ENCODE measurements at regions not wholly inside any gene's neighbourhood (a gene's known extent, or its start where the extent isn't known, plus 50 kb on each side); places are given as distances from the start of the nearest gene placed in this dataset.

DNA sequence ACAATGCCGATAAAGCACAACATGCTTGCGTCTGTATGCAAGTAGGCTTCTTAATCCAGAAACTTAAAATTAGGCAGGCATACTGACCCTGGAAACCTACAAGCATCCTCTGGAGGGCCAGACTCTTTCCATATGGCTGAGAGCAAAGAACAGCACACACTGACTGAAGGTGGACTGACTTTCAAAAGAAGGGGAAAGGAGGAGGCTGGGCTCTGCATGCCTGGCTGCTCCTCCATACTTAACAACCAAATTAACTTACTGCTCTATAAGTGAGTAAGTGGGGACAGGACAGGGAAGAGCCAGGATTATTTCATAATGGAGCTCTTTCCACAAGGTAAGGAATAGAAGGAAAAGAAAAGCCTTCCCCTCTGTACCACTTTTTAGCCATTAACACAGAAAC, 55.9 kb upstream of the ATP8A1 start:
- Histone ChIP-seq H3K4me1 (peaks cover 0 to 17% (median 3%) of the 10 kb centered on the region in 6 donors), H3K27ac (no peak overlapping the region), H3K36me3 (no peaks in the 10 kb centered on the region), H3K27me3 (replicated peaks in 1 of 7) (no peaks in the 10 kb centered on the region), H3K9me3 (no peaks in the 10 kb centered on the region), H3K4me3 (no peak overlapping the region)
- 46 to 98% (median 88%) methylated on average over 2 of the region's 2 CpGs for WGBS, 5 donors
- intact Hi-C loops (cut with DNase I; ENCODE audit: low total_unique reads): no loop called here
- TF ChIP-seq POLR2AphosphoS5 (IDR thresholded peaks at IDR 0.05): no peak
- TF ChIP-seq POLR2A (IDR thresholded peaks at IDR 0.05): no peak
- TF ChIP-seq, protein P1, sequence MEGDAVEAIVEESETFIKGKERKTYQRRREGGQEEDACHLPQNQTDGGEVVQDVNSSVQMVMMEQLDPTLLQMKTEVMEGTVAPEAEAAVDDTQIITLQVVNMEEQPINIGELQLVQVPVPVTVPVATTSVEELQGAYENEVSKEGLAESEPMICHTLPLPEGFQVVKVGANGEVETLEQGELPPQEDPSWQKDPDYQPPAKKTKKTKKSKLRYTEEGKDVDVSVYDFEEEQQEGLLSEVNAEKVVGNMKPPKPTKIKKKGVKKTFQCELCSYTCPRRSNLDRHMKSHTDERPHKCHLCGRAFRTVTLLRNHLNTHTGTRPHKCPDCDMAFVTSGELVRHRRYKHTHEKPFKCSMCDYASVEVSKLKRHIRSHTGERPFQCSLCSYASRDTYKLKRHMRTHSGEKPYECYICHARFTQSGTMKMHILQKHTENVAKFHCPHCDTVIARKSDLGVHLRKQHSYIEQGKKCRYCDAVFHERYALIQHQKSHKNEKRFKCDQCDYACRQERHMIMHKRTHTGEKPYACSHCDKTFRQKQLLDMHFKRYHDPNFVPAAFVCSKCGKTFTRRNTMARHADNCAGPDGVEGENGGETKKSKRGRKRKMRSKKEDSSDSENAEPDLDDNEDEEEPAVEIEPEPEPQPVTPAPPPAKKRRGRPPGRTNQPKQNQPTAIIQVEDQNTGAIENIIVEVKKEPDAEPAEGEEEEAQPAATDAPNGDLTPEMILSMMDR (IDR thresholded peaks at IDR 0.05 in 8 of 11, conservative IDR thresholded peaks at IDR 0.05 in 3 of 11): no peak
- DNase-seq: no peak

DNA sequence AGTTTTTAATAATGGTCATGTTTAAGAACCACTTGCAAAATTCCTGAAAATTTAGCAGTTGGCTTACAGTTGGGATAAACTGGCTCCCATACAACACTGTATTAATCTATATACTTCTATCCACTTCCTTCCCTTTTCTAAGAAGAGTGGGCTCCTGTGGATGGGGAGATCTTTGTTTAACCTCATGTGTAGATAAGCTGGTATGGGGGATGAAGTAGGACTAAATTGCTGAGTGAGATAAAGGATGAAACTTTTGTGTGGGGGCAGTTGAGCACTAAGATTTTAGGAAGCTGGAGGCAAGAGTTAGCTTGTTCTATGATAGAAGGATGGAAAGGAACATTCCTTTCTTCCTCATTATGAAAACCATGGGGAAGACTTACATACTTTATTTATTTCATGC, 54.6 kb upstream of the ATP8A1 start:
- H3K9me3 ChIP-seq: no peaks in the 10 kb centered on the region
- peaks cover 0 to 6% (median 0%) of the 10 kb centered on the region in 6 donors for H3K4me1 ChIP-seq
- DNase-seq: no peak
- intact Hi-C loops (cut with DNase I; ENCODE audit: low total_unique reads): no loop called here
- TF ChIP-seq, protein P1 (IDR thresholded peaks at IDR 0.05 in 8 of 11, conservative IDR thresholded peaks at IDR 0.05 in 3 of 11): no peak
- TF ChIP-seq POLR2AphosphoS5 (IDR thresholded peaks at IDR 0.05): no peak
- TF ChIP-seq POLR2A (IDR thresholded peaks at IDR 0.05): no peak
- no peak overlapping the region for H3K27ac ChIP-seq
- H3K36me3 ChIP-seq: no peaks in the 10 kb centered on the region
- H3K27me3 ChIP-seq (replicated peaks in 1 of 7): no peaks in the 10 kb centered on the region
- H3K4me3 ChIP-seq: no peak overlapping the region

DNA sequence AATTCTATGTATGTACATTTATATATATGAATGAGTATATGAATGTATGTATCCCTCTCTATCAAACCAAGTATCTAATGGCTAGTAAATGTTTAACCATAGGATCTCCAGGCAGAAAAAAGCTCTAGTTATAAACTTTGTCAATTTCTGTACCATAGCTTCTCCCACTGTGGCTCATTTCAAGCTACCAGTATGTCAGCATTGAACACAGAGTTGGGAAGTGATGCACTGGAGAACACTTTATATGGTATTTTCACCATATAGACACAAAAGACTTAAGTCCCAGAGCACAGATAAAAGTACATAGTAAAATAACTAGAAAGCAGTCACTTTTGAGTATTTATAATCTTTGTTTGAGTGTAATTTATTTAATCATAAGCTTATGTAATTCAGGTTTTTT, 53.9 kb upstream of the ATP8A1 start:
- peaks cover 0 to under 1% (median 0%) of the 10 kb centered on the region in 6 donors for H3K4me1 ChIP-seq
- TF ChIP-seq, protein P1 (IDR thresholded peaks at IDR 0.05 in 8 of 11, conservative IDR thresholded peaks at IDR 0.05 in 3 of 11): no peak
- no peak for TF ChIP-seq POLR2AphosphoS5 (IDR thresholded peaks at IDR 0.05)
- TF ChIP-seq POLR2A (IDR thresholded peaks at IDR 0.05): no peak

GRCh38 chr4:42710329-42710728, 53.4 kb upstream of the ATP8A1 start:
- Histone ChIP-seq H3K9me3 (no peaks in the 10 kb centered on the region), H3K27me3 (replicated peaks in 1 of 7) (no peaks in the 10 kb centered on the region), H3K4me1 (no peaks in the 10 kb centered on the region), H3K4me3 (no peak overlapping the region), H3K36me3 (no peaks in the 10 kb centered on the region), H3K27ac (no peak overlapping the region)
- no peak for DNase-seq
- intact Hi-C loops (cut with DNase I; ENCODE audit: low total_unique reads): no loop called here
- 61 to 75% (median 71%) methylated on average over 5 of the region's 5 CpGs for WGBS, 5 donors
- TF ChIP-seq, protein P1 (IDR thresholded peaks at IDR 0.05 in 8 of 11, conservative IDR thresholded peaks at IDR 0.05 in 3 of 11): no peak
- no peak for TF ChIP-seq POLR2A (IDR thresholded peaks at IDR 0.05)
- TF ChIP-seq POLR2AphosphoS5 (IDR thresholded peaks at IDR 0.05): no peak

More for the DNA sequence above, 53.9 kb upstream of the ATP8A1 start:
- Histone ChIP-seq H3K27ac (no peak overlapping the region), H3K36me3 (no peaks in the 10 kb centered on the region), H3K4me3 (no peak overlapping the region), H3K9me3 (no peaks in the 10 kb centered on the region), H3K27me3 (replicated peaks in 1 of 7) (no peaks in the 10 kb centered on the region)
- intact Hi-C loops (cut with DNase I; ENCODE audit: low total_unique reads): no loop called here
- DNase-seq: no peak
